Thyroid gland (tissue), 4 donors: ENCODE measurements at regions not wholly inside any gene's neighbourhood (a gene's known extent, or its start where the extent isn't known, plus 50 kb on each side); places are given as distances from the start of the nearest gene placed in this dataset.

Experiments
- CTCF ChIP-seq, 6 experiments: fragments of 200-600 bp in 3 of 6; fragments of 450-650 bp in 3 of 6; sonication (generic) in 3 of 6; IDR thresholded peaks; one replicate each; pipeline ENCODE4 v1.5.1; 2016 to 2019; ENCODE audit warnings: antibody characterized with exemption in 6 of 6, mild to moderate bottlenecking in 2 of 6, inconsistent platforms in 1 of 6, moderate library complexity in 1 of 6
- POLR2A ChIP-seq, 2 donors: fragments of 450-650 bp; IDR thresholded peaks; one replicate each; pipeline ENCODE4 v1.6.1; 2017; ENCODE audit warnings: antibody characterized with exemption in 2 of 2, mild to moderate bottlenecking in 2 of 2, moderate library complexity in 1 of 2

GRCh38 chr16:86799367-86799766, 221.0 kb downstream of the FOXL1 start:
- TF ChIP-seq POLR2A (IDR thresholded peaks at IDR 0.05) (no peak), CTCF (IDR thresholded peaks at IDR 0.05) (no peak)
